SK-N-MC (cell line): ENCODE measurements at regions not wholly inside any gene's neighbourhood (a gene's known extent, or its start where the extent isn't known, plus 50 kb on each side); places are given as distances from the start of the nearest gene placed in this dataset.

Experiments
- EZH2 ChIP-seq: fragments of 200-600 bp; sonication (generic); IDR thresholded peaks from one replicate; pipeline ENCODE4 v1.6.1; 2017; ENCODE audit warnings: antibody characterized with exemption
- POLR2AphosphoS5 ChIP-seq: IDR thresholded peaks from 2 replicates; pipeline ENCODE4 v1.6.1; 2012; ENCODE audit warnings: mild to moderate bottlenecking, low read depth, low read length, borderline replicate concordance

- no peak for TF ChIP-seq EZH2
- TF ChIP-seq POLR2AphosphoS5: no peak; the same call in 1 of the 2 replicates
These were observed 72.8 kb downstream of the CPN2 start for GRCh38 chr3:194278186-194278845.
